Mucosa of descending colon (tissue), 3 donors: ENCODE measurements at regions not wholly inside any gene's neighbourhood (a gene's known extent, or its start where the extent isn't known, plus 50 kb on each side); places are given as distances from the start of the nearest gene placed in this dataset.
"Not testable (repeated sequence)": the region's sequence is repeated elsewhere in the genome, so short reads cannot be mapped to it uniquely, and the experiment has no call there.

Source experiments
- ATAC-seq: fragments of 200-7000 bp; cut with Tn5 transposase; one replicate; pipeline ENCODE4 v1.9.1; 2020; ENCODE audit warnings: mild to moderate bottlenecking, moderate library complexity
- DNase-seq, 3 donors: peaks; one replicate each; pipeline ENCODE4 v3.0.0-alpha.2; 2020
- H3K36me3 ChIP-seq: fragments of 200-600 bp; one replicate; pipeline ENCODE4 v1.8.0; 2021; ENCODE audit warnings: low read depth, mild to moderate bottlenecking
- H3K4me1 ChIP-seq: fragments of 200-600 bp; one replicate; pipeline ENCODE4 v1.8.0; 2021; ENCODE audit warnings: low read depth, mild to moderate bottlenecking
- H3K4me3 ChIP-seq: fragments of 200-600 bp; one replicate; pipeline ENCODE4 v1.8.0; 2021; ENCODE audit warnings: mild to moderate bottlenecking
- H3K9me3 ChIP-seq: fragments of 200-600 bp; one replicate; pipeline ENCODE4 v1.8.0; 2021; ENCODE audit warnings: mild to moderate bottlenecking
- CTCF ChIP-seq: fragments of 200-600 bp; IDR thresholded peaks from one replicate; pipeline ENCODE4 v1.8.0; 2022; ENCODE audit warnings: antibody characterized with exemption, mild to moderate bottlenecking
- intact Hi-C, 2 donors: fragments of 100-400 bp; cut with DNase I in 1 of 2; cut with micrococcal nuclease in 1 of 2; formaldehyde crosslinking; loops; one replicate each; pipeline versions ENCODE4 v1.11.0 to v1.11.1; 2022; cut with DNase I, micrococcal nuclease
- donor health status: DM: no; HTN: no; CAD: no; lungs with moderate emphysema.
- donor health status: DM: no; HTN: no; CAD: no.
- donor health status: DM: no; HTN: yes; CAD: no.

DNA sequence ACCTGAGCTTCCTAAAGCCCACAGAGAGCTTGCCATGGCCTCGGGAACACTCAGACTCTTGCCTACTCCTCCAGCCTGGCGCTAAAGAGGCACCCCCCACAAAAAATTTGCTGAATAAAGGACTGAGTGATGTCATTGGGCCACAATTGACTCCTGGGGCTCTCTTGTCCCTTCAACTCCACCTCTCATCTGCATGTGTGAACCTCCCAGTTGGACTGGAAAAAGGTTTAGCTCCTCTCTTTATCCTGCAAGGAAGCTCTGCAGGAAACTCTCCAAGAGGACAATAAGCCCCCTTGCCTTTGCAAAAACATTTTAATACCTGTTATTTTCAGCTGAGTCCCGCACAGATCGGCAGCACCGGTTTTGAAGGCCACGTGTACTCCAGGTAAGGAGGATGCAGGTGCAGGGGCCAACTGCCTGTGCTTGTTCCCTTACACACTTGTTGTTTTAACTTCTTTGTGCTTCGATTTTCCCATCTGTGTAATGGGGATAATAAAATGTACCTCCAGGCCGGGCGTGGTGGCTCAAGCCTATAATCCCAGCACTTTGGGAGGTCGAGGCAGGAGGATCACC, 107.3 kb downstream of the TFAP2C start:
- ATAC-seq (no peak), DNase-seq (no peak)
- H3K36me3 ChIP-seq: no peaks in the 10 kb centered on the region
- no peaks in the 10 kb centered on the region for H3K4me1 ChIP-seq
- no peaks in the 10 kb centered on the region for H3K9me3 ChIP-seq
- TF ChIP-seq CTCF: no peak
- intact Hi-C loops: no loop called here
- H3K4me3 ChIP-seq: no peak overlapping the region

- H3K36me3 ChIP-seq, H3K9me3 ChIP-seq, DNase-seq, H3K4me3 ChIP-seq, intact Hi-C loops, ATAC-seq, H3K4me1 ChIP-seq: not testable (repeated sequence)
Measured at GRCh38 chr20:56744325-56744821, 115.3 kb downstream of the TFAP2C start.

GRCh38 chr20:56748476-56749377, 119.6 kb downstream of the TFAP2C start:
- ATAC-seq (no peak), DNase-seq (no peak)
- no peak overlapping the region for H3K4me3 ChIP-seq
- H3K36me3 ChIP-seq: no peaks in the 10 kb centered on the region
- no peaks in the 10 kb centered on the region for H3K4me1 ChIP-seq
- intact Hi-C loops: no loop called here
- H3K9me3 ChIP-seq: no peaks in the 10 kb centered on the region
- TF ChIP-seq CTCF: no peak

DNA sequence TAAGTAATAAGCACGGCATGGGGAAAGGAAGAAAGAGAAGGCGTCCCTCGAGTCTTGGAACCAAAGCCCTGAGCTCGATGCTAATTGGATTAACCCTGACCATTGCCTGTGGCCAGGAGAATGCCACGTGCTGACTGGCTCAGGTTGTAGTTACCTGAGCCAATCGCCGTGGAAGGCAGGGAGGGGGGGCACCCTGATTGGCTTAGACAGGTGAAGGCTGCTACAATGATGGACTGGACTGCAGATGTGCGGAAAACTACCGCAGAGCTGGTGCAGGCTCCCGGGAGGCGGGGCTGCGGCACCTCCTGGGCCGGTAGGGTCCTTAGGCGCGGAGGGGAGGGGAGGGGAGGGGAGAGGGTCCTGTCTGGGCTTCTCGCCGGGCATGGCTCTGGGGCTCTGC, 121.3 kb downstream of the TFAP2C start:
- no peaks in the 10 kb centered on the region for H3K9me3 ChIP-seq
- ATAC-seq (no peak), DNase-seq (no peak)
- H3K4me1 ChIP-seq: no peaks in the 10 kb centered on the region
- intact Hi-C loops: no loop called here
- no peak overlapping the region for H3K4me3 ChIP-seq
- no peaks in the 10 kb centered on the region for H3K36me3 ChIP-seq
- no peak for TF ChIP-seq CTCF

- Histone ChIP-seq H3K4me3 (no peak overlapping the region), H3K9me3 (no peaks in the 10 kb centered on the region), H3K36me3 (no peaks in the 10 kb centered on the region), H3K4me1 (no peaks in the 10 kb centered on the region)
- DNase-seq (no peak), ATAC-seq (no peak)
- no peak for TF ChIP-seq CTCF
- intact Hi-C loops: no loop called here
Measured at GRCh38 chr20:56752274-56752673, 123.2 kb downstream of the TFAP2C start.

- no peak for ATAC-seq
- no peak overlapping the region for H3K4me3 ChIP-seq
- H3K9me3 ChIP-seq: no peaks in the 10 kb centered on the region
- no peaks in the 10 kb centered on the region for H3K4me1 ChIP-seq
- H3K36me3 ChIP-seq: no peaks in the 10 kb centered on the region
- intact Hi-C loops: no loop called here
- no peak for DNase-seq
- TF ChIP-seq CTCF: no peak
Measured at GRCh38 chr20:56755201-56755600, 126.1 kb downstream of the TFAP2C start.

DNA sequence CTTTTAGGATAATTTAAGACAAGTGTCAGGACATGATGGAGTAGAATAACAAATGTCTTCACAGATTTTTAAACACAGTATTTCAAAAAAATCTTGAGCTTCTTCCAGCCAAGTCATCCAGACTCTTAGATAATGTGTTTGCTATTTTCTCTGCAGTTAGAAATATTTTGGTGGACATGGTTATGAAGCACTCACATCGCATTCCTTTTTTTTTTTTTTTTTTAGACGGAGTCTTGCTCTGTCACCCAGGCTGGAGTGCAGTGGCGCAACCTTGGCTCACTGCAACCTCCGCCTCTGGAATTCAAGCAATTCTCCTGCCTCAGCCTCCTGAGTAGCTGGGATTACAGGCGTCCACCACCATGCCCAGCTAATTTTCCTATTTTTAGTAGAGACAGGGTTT, 127.6 kb downstream of the TFAP2C start:
- intact Hi-C loops, H3K4me3 ChIP-seq, H3K4me1 ChIP-seq, ATAC-seq, H3K36me3 ChIP-seq, H3K9me3 ChIP-seq, DNase-seq: not testable (repeated sequence)
